GM11168 (cell line): ENCODE measurements at regions not wholly inside any gene's neighbourhood (a gene's known extent, or its start where the extent isn't known, plus 50 kb on each side); places are given as distances from the start of the nearest gene placed in this dataset.
"Not testable (repeated sequence)": the region's sequence is repeated elsewhere in the genome, so short reads cannot be mapped to it uniquely, and the experiment has no call there.

ENCODE experiments used
- in situ Hi-C: fragments of 300-500 bp; cut with MboI; formaldehyde crosslinking; loops from one replicate; pipeline ENCODE4 v1.12.0; 2022; ENCODE audit warnings: low sequenced_read_pairs; ENCODE audit not compliant: unreplicated experiment

GRCh38 chr4:111441687-111442086, 703.6 kb upstream of the FAM241A start:
- in situ Hi-C loops, result no loop called here

GRCh38 chr4:111444836-111445235, 700.4 kb upstream of the FAM241A start:
- in situ Hi-C loops, result not testable (repeated sequence)

- in situ Hi-C loops, result no loop called here
These were observed 695.6 kb upstream of the FAM241A start for GRCh38 chr4:111449657-111450056.

GRCh38 chr4:111450867-111451266, 694.4 kb upstream of the FAM241A start:
- in situ Hi-C loops, result no loop called here

- in situ Hi-C loops, result no loop called here
These were observed 692.0 kb upstream of the FAM241A start for GRCh38 chr4:111453216-111453615.

GRCh38 chr4:111454961-111455360, 690.3 kb upstream of the FAM241A start:
- in situ Hi-C loops, result no loop called here

GRCh38 chr4:111464251-111465045, 680.8 kb upstream of the FAM241A start:
- in situ Hi-C loops, result no loop called here

- in situ Hi-C loops, result no loop called here
These were observed 678.2 kb upstream of the FAM241A start for GRCh38 chr4:111466811-111467604.

- in situ Hi-C loops, result no loop called here
These were observed 670.3 kb upstream of the FAM241A start for GRCh38 chr4:111475001-111475400.

- in situ Hi-C loops, result no loop called here
These were observed 669.6 kb upstream of the FAM241A start for GRCh38 chr4:111475666-111476065.

GRCh38 chr4:111480510-111480909, 664.7 kb upstream of the FAM241A start:
- in situ Hi-C loops, result no loop called here

- in situ Hi-C loops, result no loop called here
These were observed 661.7 kb upstream of the FAM241A start for GRCh38 chr4:111483375-111484169.

GRCh38 chr4:111492496-111492895, 652.8 kb upstream of the FAM241A start:
- in situ Hi-C loops, result no loop called here

GRCh38 chr4:111494471-111494870, 650.8 kb upstream of the FAM241A start:
- in situ Hi-C loops, result no loop called here

GRCh38 chr4:111494971-111495370, 650.3 kb upstream of the FAM241A start:
- in situ Hi-C loops, result no loop called here

GRCh38 chr4:111499291-111499690, 646.0 kb upstream of the FAM241A start:
- in situ Hi-C loops, result no loop called here

- in situ Hi-C loops, result no loop called here
These were observed 645.5 kb upstream of the FAM241A start for GRCh38 chr4:111499706-111500105.

GRCh38 chr4:111500858-111501257, 644.4 kb upstream of the FAM241A start:
- in situ Hi-C loops, result no loop called here

GRCh38 chr4:111501946-111502345, 643.3 kb upstream of the FAM241A start:
- in situ Hi-C loops, result no loop called here

GRCh38 chr4:111502626-111503025, 642.6 kb upstream of the FAM241A start:
- in situ Hi-C loops, result no loop called here

- in situ Hi-C loops, result no loop called here
These were observed 638.5 kb upstream of the FAM241A start for GRCh38 chr4:111506706-111507105.
